LNCAP (cell line): ENCODE measurements at regions not wholly inside any gene's neighbourhood (a gene's known extent, or its start where the extent isn't known, plus 50 kb on each side); places are given as distances from the start of the nearest gene placed in this dataset.

Experiments
- CTCF ChIP-seq: fragments of 450-650 bp; IDR thresholded peaks from 2 replicates; pipeline ENCODE4 v1.5.1; 2017; ENCODE audit warnings: mild to moderate bottlenecking

GRCh38 chr3:152538518-152538917, 269.8 kb downstream of the MBNL1 start:
- no peak for TF ChIP-seq CTCF

GRCh38 chr3:152539191-152539764, 270.5 kb downstream of the MBNL1 start:
- peak; percentile 13; the same call in 1 of the 2 replicates for TF ChIP-seq CTCF

- no peak for TF ChIP-seq CTCF
These were observed 271.4 kb downstream of the MBNL1 start for GRCh38 chr3:152540120-152540519.

- TF ChIP-seq CTCF = no peak
These were observed 278.4 kb downstream of the MBNL1 start for GRCh38 chr3:152547153-152547552.

GRCh38 chr3:152549263-152549662, 280.5 kb downstream of the MBNL1 start:
- TF ChIP-seq CTCF = no peak

- no peak for TF ChIP-seq CTCF
These were observed 281.6 kb downstream of the MBNL1 start for GRCh38 chr3:152550284-152550683.

GRCh38 chr3:152554980-152555379, 280.0 kb upstream of the P2RY1 start:
- TF ChIP-seq CTCF = no peak
